CD4-positive, alpha-beta memory T cell (primary cell): ENCODE measurements at regions not wholly inside any gene's neighbourhood (a gene's known extent, or its start where the extent isn't known, plus 50 kb on each side); places are given as distances from the start of the nearest gene placed in this dataset.

Experiments used
- CTCF ChIA-PET: fragments of 350-600 bp; sonication (Branson Sonifier 250); formaldehyde crosslinking; loops from one replicate; lab custom pipeline; 2021; ENCODE audit warnings: inconsistent platforms; ENCODE audit not compliant: partially characterized antibody; lab: Charles Lee
- POLR2A ChIA-PET: fragments of 350-600 bp; sonication (Branson Sonifier 250); formaldehyde crosslinking; loops from one replicate; lab custom pipeline; 2021; ENCODE audit not compliant: partially characterized antibody; lab: Charles Lee
- DNase-seq, 5 donors: peaks; one replicate each; pipeline versions ENCODE4 v3.0.0 to v3.0.0-alpha.2; 2020 to 2022; ENCODE audit warnings: mixed read lengths in 1 of 5
- H3K27ac ChIP-seq: one replicate; pipeline ENCODE4 v1.7.0; 2013; ENCODE audit warnings: low read depth, low read length
- H3K27me3 ChIP-seq: 2 replicates; pipeline ENCODE4 v1.7.0; 2013; ENCODE audit warnings: mild to moderate bottlenecking, low read length, moderate library complexity; ENCODE audit not compliant: insufficient read depth
- H3K36me3 ChIP-seq: 2 replicates; pipeline ENCODE4 v1.7.0; 2013; ENCODE audit warnings: mild to moderate bottlenecking, low read length, moderate library complexity; ENCODE audit not compliant: insufficient read depth
- H3K4me1 ChIP-seq: 2 replicates; pipeline ENCODE4 v1.7.0; 2013; ENCODE audit warnings: mild to moderate bottlenecking, low read length, moderate library complexity; ENCODE audit not compliant: insufficient read depth
- H3K4me3 ChIP-seq, 2 donors: one replicate each; pipeline ENCODE4 v1.7.0; 2013; ENCODE audit warnings: low read length in 2 of 2, mild to moderate bottlenecking in 1 of 2
- H3K9me3 ChIP-seq, 2 donors: one replicate each; pipeline ENCODE4 v1.7.0; 2013; ENCODE audit warnings: low read length in 2 of 2, control low read depth in 1 of 2; ENCODE audit not compliant: control insufficient read depth in 1 of 2
- H3K27ac Mint-ChIP-seq, 7 donors: one replicate each; pipeline ENCODE4 v1.8.0; 2020 to 2021; ENCODE audit warnings: mixed read lengths in 7 of 7, mild to moderate bottlenecking in 6 of 7, inconsistent platforms in 3 of 7, moderate library complexity in 3 of 7
- H3K27me3 Mint-ChIP-seq, 2 donors: one replicate each; pipeline ENCODE4 v1.8.0; 2020 to 2021; ENCODE audit warnings: mixed read lengths in 2 of 2
- H3K36me3 Mint-ChIP-seq, 2 donors: one replicate each; pipeline ENCODE4 v1.8.0; 2020 to 2021; ENCODE audit warnings: mixed read lengths in 2 of 2, inconsistent platforms in 1 of 2, mild to moderate bottlenecking in 1 of 2
- H3K4me1 Mint-ChIP-seq, 4 donors: one replicate each; pipeline ENCODE4 v1.8.0; 2020 to 2021; ENCODE audit warnings: mixed read lengths in 4 of 4, mild to moderate bottlenecking in 1 of 4
- H3K4me3 Mint-ChIP-seq, 8 donors: one replicate each; pipeline ENCODE4 v1.8.0; 2020 to 2021; ENCODE audit warnings: mixed read lengths in 8 of 8, mild to moderate bottlenecking in 7 of 8, moderate library complexity in 6 of 8, inconsistent platforms in 3 of 8
- H3K9me3 Mint-ChIP-seq, 8 donors: one replicate each; pipeline ENCODE4 v1.8.0; 2020 to 2021; ENCODE audit warnings: mixed read lengths in 8 of 8, mild to moderate bottlenecking in 5 of 8, inconsistent platforms in 3 of 8, moderate library complexity in 1 of 8
- intact Hi-C: fragments of 100-400 bp; cut with micrococcal nuclease; formaldehyde crosslinking; loops from one replicate; pipeline ENCODE4 v1.15.1; 2023

GRCh38 chrX:4935401-4935800 is 1222.0 kb upstream of the PRKX start:
- H3K4me1 ChIP-seq = no peaks in the 10 kb centered on the region
- Mint-ChIP-seq H3K4me3 (no peak overlapping the region), H3K9me3 (peaks cover 0 to 22% (median 6%) of the 10 kb centered on the region in 8 donors), H3K27me3 (no peaks in the 10 kb centered on the region), H3K36me3 (no peaks in the 10 kb centered on the region), H3K27ac (no peak overlapping the region), H3K4me1 (no peaks in the 10 kb centered on the region)
- H3K4me3 ChIP-seq = no peak overlapping the region
- H3K27me3 ChIP-seq = no peaks in the 10 kb centered on the region
- no peak for DNase-seq
- intact Hi-C loops = no loop called here
- POLR2A ChIA-PET = no interaction called here
- H3K27ac ChIP-seq = no peak overlapping the region
- no peaks in the 10 kb centered on the region for H3K36me3 ChIP-seq
- no peaks in the 10 kb centered on the region for H3K9me3 ChIP-seq
- CTCF ChIA-PET = no interaction called here

- H3K27me3 ChIP-seq = no peaks in the 10 kb centered on the region
- POLR2A ChIA-PET = no interaction called here
- Mint-ChIP-seq H3K27ac (no peak overlapping the region), H3K36me3 (no peaks in the 10 kb centered on the region), H3K4me1 (no peaks in the 10 kb centered on the region), H3K27me3 (no peaks in the 10 kb centered on the region), H3K9me3 (peaks cover 0 to 19% (median 9%) of the 10 kb centered on the region in 8 donors), H3K4me3 (no peak overlapping the region)
- intact Hi-C loops = no loop called here
- H3K27ac ChIP-seq = no peak overlapping the region
- H3K9me3 ChIP-seq = no peaks in the 10 kb centered on the region
- no peaks in the 10 kb centered on the region for H3K4me1 ChIP-seq
- CTCF ChIA-PET = no interaction called here
- no peaks in the 10 kb centered on the region for H3K36me3 ChIP-seq
- H3K4me3 ChIP-seq = no peak overlapping the region
- DNase-seq = no peak
These were observed 1219.3 kb upstream of the PRKX start for GRCh38 chrX:4932790-4933189.

GRCh38 chrX:4930426-4930825 is 1217.0 kb upstream of the PRKX start:
- DNase-seq = no peak
- H3K27ac ChIP-seq = no peak overlapping the region
- POLR2A ChIA-PET = no interaction called here
- H3K9me3 Mint-ChIP-seq = peaks cover 0 to 15% (median 7%) of the 10 kb centered on the region in 8 donors
- no peaks in the 10 kb centered on the region for H3K36me3 ChIP-seq
- CTCF ChIA-PET = no interaction called here
- no peaks in the 10 kb centered on the region for H3K4me1 Mint-ChIP-seq
- intact Hi-C loops = no loop called here
- no peak overlapping the region for H3K4me3 ChIP-seq
- no peak overlapping the region for H3K4me3 Mint-ChIP-seq
- H3K9me3 ChIP-seq = no peaks in the 10 kb centered on the region
- no peak overlapping the region for H3K27ac Mint-ChIP-seq
- H3K36me3 Mint-ChIP-seq = no peaks in the 10 kb centered on the region
- no peaks in the 10 kb centered on the region for H3K4me1 ChIP-seq
- H3K27me3 ChIP-seq = no peaks in the 10 kb centered on the region
- no peaks in the 10 kb centered on the region for H3K27me3 Mint-ChIP-seq

- Mint-ChIP-seq H3K36me3 (no peaks in the 10 kb centered on the region), H3K27ac (no peak overlapping the region), H3K27me3 (no peaks in the 10 kb centered on the region), H3K4me1 (no peaks in the 10 kb centered on the region), H3K4me3 (no peak overlapping the region), H3K9me3 (peaks cover 0 to 15% (median 7%) of the 10 kb centered on the region in 8 donors)
- H3K27me3 ChIP-seq = no peaks in the 10 kb centered on the region
- no peak for DNase-seq
- no peaks in the 10 kb centered on the region for H3K4me1 ChIP-seq
- H3K4me3 ChIP-seq = no peak overlapping the region
- intact Hi-C loops = no loop called here
- no peak overlapping the region for H3K27ac ChIP-seq
- H3K36me3 ChIP-seq = no peaks in the 10 kb centered on the region
- CTCF ChIA-PET = no interaction called here
- H3K9me3 ChIP-seq = no peaks in the 10 kb centered on the region
- POLR2A ChIA-PET = no interaction called here
These were observed 1212.5 kb upstream of the PRKX start for GRCh38 chrX:4925911-4926310.

GRCh38 chrX:4909348-4909747 is 1195.9 kb upstream of the PRKX start:
- H3K27me3 Mint-ChIP-seq = no peaks in the 10 kb centered on the region
- intact Hi-C loops = no loop called here
- ChIA-PET POLR2A (no interaction called here), CTCF (no interaction called here)
- H3K4me1 ChIP-seq = no peaks in the 10 kb centered on the region
- H3K27ac ChIP-seq = no peak overlapping the region
- no peaks in the 10 kb centered on the region for H3K9me3 ChIP-seq
- H3K27me3 ChIP-seq = no peaks in the 10 kb centered on the region
- no peak overlapping the region for H3K4me3 Mint-ChIP-seq
- H3K27ac Mint-ChIP-seq = no peak overlapping the region
- H3K4me3 ChIP-seq = no peak overlapping the region
- peaks cover 0 to 25% (median 12%) of the 10 kb centered on the region in 8 donors for H3K9me3 Mint-ChIP-seq
- H3K4me1 Mint-ChIP-seq = peaks cover 0 to 1% (median 0%) of the 10 kb centered on the region in 4 donors
- H3K36me3 ChIP-seq = no peaks in the 10 kb centered on the region
- DNase-seq = no peak
- H3K36me3 Mint-ChIP-seq = no peaks in the 10 kb centered on the region

GRCh38 chrX:4905576-4905975 is 1192.1 kb upstream of the PRKX start:
- Mint-ChIP-seq H3K4me3 (no peak overlapping the region), H3K9me3 (peaks cover 0 to 34% (median 9%) of the 10 kb centered on the region in 8 donors)
- intact Hi-C loops = no loop called here

GRCh38 chrX:4881277-4881676 is 1167.8 kb upstream of the PRKX start:
- no peaks in the 10 kb centered on the region for H3K36me3 Mint-ChIP-seq
- Histone ChIP-seq H3K4me1 (no peaks in the 10 kb centered on the region), H3K27me3 (no peaks in the 10 kb centered on the region), H3K27ac (no peak overlapping the region), H3K36me3 (no peaks in the 10 kb centered on the region), H3K4me3 (no peak overlapping the region), H3K9me3 (no peaks in the 10 kb centered on the region)
- POLR2A ChIA-PET = no interaction called here
- H3K27ac Mint-ChIP-seq = no peak overlapping the region
- no peak overlapping the region for H3K4me3 Mint-ChIP-seq
- no peaks in the 10 kb centered on the region for H3K4me1 Mint-ChIP-seq
- CTCF ChIA-PET = no interaction called here
- intact Hi-C loops = no loop called here
- H3K27me3 Mint-ChIP-seq = no peaks in the 10 kb centered on the region
- DNase-seq = no peak
- peaks cover 0 to 17% (median 5%) of the 10 kb centered on the region in 8 donors for H3K9me3 Mint-ChIP-seq

More at GRCh38 chrX:4905576-4905975, 1192.1 kb upstream of the PRKX start:
- DNase-seq = no peak
- ChIA-PET POLR2A (no interaction called here), CTCF (no interaction called here)
- no peaks in the 10 kb centered on the region for H3K36me3 ChIP-seq
- no peak overlapping the region for H3K27ac Mint-ChIP-seq
- no peaks in the 10 kb centered on the region for H3K27me3 ChIP-seq
- H3K4me3 ChIP-seq = no peak overlapping the region
- no peak overlapping the region for H3K27ac ChIP-seq
- H3K27me3 Mint-ChIP-seq = no peaks in the 10 kb centered on the region
- H3K9me3 ChIP-seq = no peaks in the 10 kb centered on the region
- no peaks in the 10 kb centered on the region for H3K4me1 ChIP-seq
- no peaks in the 10 kb centered on the region for H3K36me3 Mint-ChIP-seq
- peaks cover 0 to 1% (median 0%) of the 10 kb centered on the region in 4 donors for H3K4me1 Mint-ChIP-seq

GRCh38 chrX:4878640-4879039 is 1165.2 kb upstream of the PRKX start:
- ChIA-PET POLR2A (no interaction called here), CTCF (no interaction called here)
- Histone ChIP-seq H3K9me3 (no peaks in the 10 kb centered on the region), H3K27me3 (no peaks in the 10 kb centered on the region), H3K4me3 (no peak overlapping the region), H3K36me3 (no peaks in the 10 kb centered on the region), H3K27ac (no peak overlapping the region), H3K4me1 (no peaks in the 10 kb centered on the region)
- no peak for DNase-seq
- Mint-ChIP-seq H3K4me3 (no peak overlapping the region), H3K4me1 (no peaks in the 10 kb centered on the region), H3K27ac (no peak overlapping the region), H3K36me3 (no peaks in the 10 kb centered on the region), H3K9me3 (peaks cover 0 to 20% (median 8%) of the 10 kb centered on the region in 8 donors), H3K27me3 (no peaks in the 10 kb centered on the region)
- intact Hi-C loops = no loop called here
